ENCODE measurements at regions not wholly inside any gene's neighbourhood (a gene's known extent, or its start where the extent isn't known, plus 50 kb on each side); places are given as distances from the start of the nearest gene placed in this dataset.
"Not testable (repeated sequence)": the region's sequence is repeated elsewhere in the genome, so short reads cannot be mapped to it uniquely, and the experiment has no call there.

- no peak for DNase-seq (ENCODE audit: low read depth)
- H3K36me3 ChIP-seq (ENCODE audit: control insufficient read depth, insufficient read depth, low read length) = no peaks in the 10 kb centered on the region
- TF ChIP-seq, protein P1, sequence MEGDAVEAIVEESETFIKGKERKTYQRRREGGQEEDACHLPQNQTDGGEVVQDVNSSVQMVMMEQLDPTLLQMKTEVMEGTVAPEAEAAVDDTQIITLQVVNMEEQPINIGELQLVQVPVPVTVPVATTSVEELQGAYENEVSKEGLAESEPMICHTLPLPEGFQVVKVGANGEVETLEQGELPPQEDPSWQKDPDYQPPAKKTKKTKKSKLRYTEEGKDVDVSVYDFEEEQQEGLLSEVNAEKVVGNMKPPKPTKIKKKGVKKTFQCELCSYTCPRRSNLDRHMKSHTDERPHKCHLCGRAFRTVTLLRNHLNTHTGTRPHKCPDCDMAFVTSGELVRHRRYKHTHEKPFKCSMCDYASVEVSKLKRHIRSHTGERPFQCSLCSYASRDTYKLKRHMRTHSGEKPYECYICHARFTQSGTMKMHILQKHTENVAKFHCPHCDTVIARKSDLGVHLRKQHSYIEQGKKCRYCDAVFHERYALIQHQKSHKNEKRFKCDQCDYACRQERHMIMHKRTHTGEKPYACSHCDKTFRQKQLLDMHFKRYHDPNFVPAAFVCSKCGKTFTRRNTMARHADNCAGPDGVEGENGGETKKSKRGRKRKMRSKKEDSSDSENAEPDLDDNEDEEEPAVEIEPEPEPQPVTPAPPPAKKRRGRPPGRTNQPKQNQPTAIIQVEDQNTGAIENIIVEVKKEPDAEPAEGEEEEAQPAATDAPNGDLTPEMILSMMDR (IDR thresholded peaks at IDR 0.05; ENCODE audit: insufficient read depth, low read length, poor library complexity, severe bottlenecking) = no peak
- no peak overlapping the region for H3K4me3 ChIP-seq (ENCODE audit: low read depth, low read length)
- no peaks in the 10 kb centered on the region for H3K27me3 ChIP-seq (ENCODE audit: control insufficient read depth, insufficient read depth, low read length)
Observed at GRCh38 chr15:70376031-70376928, 278.6 kb upstream of the TLE3 start.

- H3K27me3 ChIP-seq (ENCODE audit: control insufficient read depth, insufficient read depth, low read length) = no peaks in the 10 kb centered on the region
- DNase-seq (ENCODE audit: low read depth) = no peak
- H3K4me3 ChIP-seq (ENCODE audit: low read depth, low read length) = no peak overlapping the region
- TF ChIP-seq, protein P1 (IDR thresholded peaks at IDR 0.05; ENCODE audit: insufficient read depth, low read length, poor library complexity, severe bottlenecking) = no peak
- no peaks in the 10 kb centered on the region for H3K36me3 ChIP-seq (ENCODE audit: control insufficient read depth, insufficient read depth, low read length)
Observed at GRCh38 chr15:70375586-70375985, 277.9 kb upstream of the TLE3 start.

GRCh38 chr15:70375006-70375431 lies 277.3 kb upstream of the TLE3 start:
- Histone ChIP-seq H3K4me3 (ENCODE audit: low read depth, low read length) (no peak overlapping the region), H3K27me3 (ENCODE audit: control insufficient read depth, insufficient read depth, low read length) (no peaks in the 10 kb centered on the region), H3K36me3 (ENCODE audit: control insufficient read depth, insufficient read depth, low read length) (no peaks in the 10 kb centered on the region)
- TF ChIP-seq, protein P1 (IDR thresholded peaks at IDR 0.05; ENCODE audit: insufficient read depth, low read length, poor library complexity, severe bottlenecking) = no peak
- peak; percentile 26 for DNase-seq (ENCODE audit: low read depth)

- TF ChIP-seq, protein P1 (IDR thresholded peaks at IDR 0.05; ENCODE audit: insufficient read depth, low read length, poor library complexity, severe bottlenecking) = no peak
- Histone ChIP-seq H3K27me3 (ENCODE audit: control insufficient read depth, insufficient read depth, low read length) (no peaks in the 10 kb centered on the region), H3K4me3 (ENCODE audit: low read depth, low read length) (no peak overlapping the region), H3K36me3 (ENCODE audit: control insufficient read depth, insufficient read depth, low read length) (no peaks in the 10 kb centered on the region)
- DNase-seq (ENCODE audit: low read depth) = no peak
Observed at GRCh38 chr15:70374096-70374495, 276.4 kb upstream of the TLE3 start.

DNA sequence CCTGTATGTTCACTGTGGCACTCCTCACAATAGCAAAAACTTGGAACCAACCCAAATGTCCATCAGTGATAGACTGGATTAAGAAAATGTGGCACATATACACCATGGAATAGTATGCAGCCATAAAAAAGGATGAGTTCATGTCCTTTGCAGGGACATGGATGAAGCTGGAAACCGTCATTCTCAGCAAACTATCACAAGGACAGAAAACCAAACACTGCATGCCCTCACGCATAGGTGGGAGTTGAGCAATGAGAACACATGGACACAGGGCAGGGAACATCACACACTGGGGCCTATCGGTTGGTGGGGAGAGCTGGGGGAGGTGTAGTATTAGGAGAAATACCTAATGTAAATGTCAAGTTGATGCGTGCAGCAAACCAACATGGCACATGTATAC lies 275.7 kb upstream of the TLE3 start:
- H3K27me3 ChIP-seq (ENCODE audit: control insufficient read depth, insufficient read depth, low read length); H3K36me3 ChIP-seq (ENCODE audit: control insufficient read depth, insufficient read depth, low read length); DNase-seq (ENCODE audit: low read depth); H3K4me3 ChIP-seq (ENCODE audit: low read depth, low read length): not testable (repeated sequence)

- not testable (repeated sequence) for H3K4me3 ChIP-seq (ENCODE audit: low read depth, low read length); H3K36me3 ChIP-seq (ENCODE audit: control insufficient read depth, insufficient read depth, low read length); DNase-seq (ENCODE audit: low read depth); H3K27me3 ChIP-seq (ENCODE audit: control insufficient read depth, insufficient read depth, low read length)
Observed at GRCh38 chr15:70367913-70368705, 270.4 kb upstream of the TLE3 start.

DNA sequence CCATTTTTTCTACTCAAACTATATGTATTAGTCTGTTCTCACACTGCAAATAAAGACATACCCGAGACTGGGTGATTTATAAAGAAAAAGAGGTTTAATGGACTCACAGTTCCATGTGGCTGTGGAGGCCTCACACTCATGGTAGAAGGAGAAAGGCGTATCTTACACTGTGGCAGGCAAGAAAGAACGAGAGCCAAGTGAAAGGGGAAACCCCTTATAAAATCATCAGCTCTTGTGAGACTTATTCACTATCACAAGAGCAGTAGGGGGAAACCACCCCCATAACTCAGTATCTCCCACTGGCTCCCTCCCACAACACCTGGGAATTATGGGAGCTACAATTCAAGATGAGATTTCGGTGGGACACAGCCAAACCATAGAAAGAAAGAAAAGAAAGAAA lies 266.3 kb upstream of the TLE3 start:
- DNase-seq (ENCODE audit: low read depth); H3K27me3 ChIP-seq (ENCODE audit: control insufficient read depth, insufficient read depth, low read length); H3K4me3 ChIP-seq (ENCODE audit: low read depth, low read length); H3K36me3 ChIP-seq (ENCODE audit: control insufficient read depth, insufficient read depth, low read length): not testable (repeated sequence)
